GM18520 (cell line): ENCODE measurements at regions not wholly inside any gene's neighbourhood (a gene's known extent, or its start where the extent isn't known, plus 50 kb on each side); places are given as distances from the start of the nearest gene placed in this dataset.

ENCODE experiments used
- ATAC-seq: cut with Tn5 transposase; IDR thresholded peaks from one replicate; pipeline ENCODE4 v1.9.1; 2021; ENCODE audit not compliant: unreplicated experiment

- ATAC-seq: no peak
These were observed 462.2 kb upstream of the TMPO start for GRCh38 chr12:98053202-98053601.

- ATAC-seq: no peak
These were observed 457.7 kb upstream of the TMPO start for GRCh38 chr12:98057701-98058100.

- ATAC-seq: no peak
These were observed 457.2 kb upstream of the TMPO start for GRCh38 chr12:98058213-98058612.

- no peak for ATAC-seq
These were observed 456.6 kb upstream of the TMPO start for GRCh38 chr12:98058838-98059237.

GRCh38 chr12:98059659-98060343, 455.6 kb upstream of the TMPO start:
- no peak for ATAC-seq

GRCh38 chr12:98060411-98060810, 455.0 kb upstream of the TMPO start:
- no peak for ATAC-seq

GRCh38 chr12:98062464-98063245, 452.7 kb upstream of the TMPO start:
- no peak for ATAC-seq

- ATAC-seq: no peak
These were observed 450.9 kb upstream of the TMPO start for GRCh38 chr12:98064501-98064900.

- ATAC-seq: no peak
These were observed 447.6 kb upstream of the TMPO start for GRCh38 chr12:98067795-98068194.

GRCh38 chr12:98073610-98074009, 441.8 kb upstream of the TMPO start:
- ATAC-seq: no peak

GRCh38 chr12:98074286-98074685, 441.1 kb upstream of the TMPO start:
- ATAC-seq: no peak

- ATAC-seq: no peak
These were observed 431.0 kb upstream of the TMPO start for GRCh38 chr12:98084391-98084790.

- no peak for ATAC-seq
These were observed 430.2 kb upstream of the TMPO start for GRCh38 chr12:98085046-98085755.

GRCh38 chr12:98090731-98091130, 424.7 kb upstream of the TMPO start:
- ATAC-seq: no peak

- ATAC-seq: no peak
These were observed 419.0 kb upstream of the TMPO start for GRCh38 chr12:98096436-98096835.

GRCh38 chr12:98106031-98106683, 409.2 kb upstream of the TMPO start:
- no peak for ATAC-seq

GRCh38 chr12:98109266-98109665, 406.1 kb upstream of the TMPO start:
- no peak for ATAC-seq

GRCh38 chr12:98110536-98110935, 404.9 kb upstream of the TMPO start:
- no peak for ATAC-seq

GRCh38 chr12:98113548-98113947, 401.8 kb upstream of the TMPO start:
- no peak for ATAC-seq

- no peak for ATAC-seq
These were observed 393.4 kb upstream of the TMPO start for GRCh38 chr12:98121963-98122362.

- no peak for ATAC-seq
These were observed 392.3 kb upstream of the TMPO start for GRCh38 chr12:98123021-98123461.
